Stimulated activated CD8-positive, alpha-beta memory T cell treated with anti-CD3 and anti-CD28 coated beads, Interleukin-7, amount 100 ng/mL, for 4 hours (primary cell): ENCODE measurements at regions not wholly inside any gene's neighbourhood (a gene's known extent, or its start where the extent isn't known, plus 50 kb on each side); places are given as distances from the start of the nearest gene placed in this dataset.

ENCODE experiments used
- DNase-seq, 2 donors: peaks; one replicate each; pipeline ENCODE4 v3.0.0-alpha.2; 2020; ENCODE audit warnings: low read depth in 2 of 2

GRCh38 chr2:147081831-147082230 is 763.0 kb upstream of the ACVR2A start:
- DNase-seq: no peak

- no peak for DNase-seq
Observed at GRCh38 chr2:147076634-147077033, 768.2 kb upstream of the ACVR2A start.

- DNase-seq: no peak
Observed at GRCh38 chr2:147068071-147068470, 776.8 kb upstream of the ACVR2A start.

DNA sequence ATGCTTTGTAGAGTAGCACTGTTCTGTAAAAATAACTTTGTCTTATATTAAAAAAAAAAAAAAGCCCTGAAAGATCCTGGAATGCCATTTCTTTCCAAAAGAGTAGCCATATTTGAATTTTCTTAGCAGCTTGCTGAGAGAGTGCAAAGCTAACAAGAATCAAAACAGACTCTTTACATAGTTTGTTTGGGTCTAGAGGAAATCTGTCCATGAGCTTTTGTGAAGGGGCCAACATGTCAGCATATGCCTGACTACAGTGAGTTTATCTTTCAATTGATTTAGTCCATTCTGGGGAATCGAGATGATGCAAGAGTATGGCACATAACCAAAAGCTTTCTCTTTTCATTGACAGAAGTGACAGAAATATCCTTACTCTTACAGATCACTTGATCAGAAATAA is 777.7 kb upstream of the ACVR2A start:
- no peak for DNase-seq

- DNase-seq: no peak
Observed at GRCh38 chr2:147062073-147062472, 782.8 kb upstream of the ACVR2A start.

DNA sequence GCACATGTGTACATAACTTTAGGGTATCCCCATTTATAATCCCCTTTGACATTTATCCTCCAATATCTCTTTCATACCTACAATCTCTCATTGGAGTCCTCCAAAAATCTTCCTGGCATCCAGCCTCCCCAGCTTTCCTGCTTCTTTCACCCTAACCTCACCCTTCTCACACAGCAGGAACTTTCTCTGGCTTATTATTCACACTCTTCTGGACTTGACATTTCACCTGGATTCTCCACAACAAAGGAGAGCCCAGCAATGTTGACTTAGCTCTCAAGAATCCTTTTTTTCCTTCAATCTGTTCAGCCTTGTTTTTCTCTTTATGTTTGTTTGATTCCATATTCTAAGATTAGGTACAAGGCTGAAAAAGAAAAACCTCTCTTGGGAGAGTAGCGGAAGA is 783.6 kb upstream of the ACVR2A start:
- DNase-seq: no peak

- DNase-seq: no peak
Observed at GRCh38 chr2:147057892-147058490, 786.8 kb upstream of the ACVR2A start.

DNA sequence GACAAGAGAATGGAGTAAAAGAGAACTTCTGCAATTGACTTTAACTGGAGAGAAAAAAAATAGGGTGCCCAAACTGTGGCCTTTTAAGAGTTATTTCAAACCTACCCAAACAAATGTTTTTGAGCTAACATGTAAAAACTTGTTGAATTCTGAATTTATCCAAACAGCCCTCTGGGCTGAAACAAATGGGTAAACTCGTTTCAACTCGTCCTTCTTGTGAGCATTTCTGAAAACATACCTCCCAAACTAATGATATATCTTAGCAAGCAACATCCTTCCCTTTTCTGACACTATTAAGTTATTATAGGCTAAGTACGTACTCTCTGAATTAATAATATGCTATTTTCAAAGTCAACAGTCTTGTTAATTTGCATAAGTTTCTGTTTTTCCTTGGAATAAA is 793.0 kb upstream of the ACVR2A start:
- DNase-seq: no peak

DNA sequence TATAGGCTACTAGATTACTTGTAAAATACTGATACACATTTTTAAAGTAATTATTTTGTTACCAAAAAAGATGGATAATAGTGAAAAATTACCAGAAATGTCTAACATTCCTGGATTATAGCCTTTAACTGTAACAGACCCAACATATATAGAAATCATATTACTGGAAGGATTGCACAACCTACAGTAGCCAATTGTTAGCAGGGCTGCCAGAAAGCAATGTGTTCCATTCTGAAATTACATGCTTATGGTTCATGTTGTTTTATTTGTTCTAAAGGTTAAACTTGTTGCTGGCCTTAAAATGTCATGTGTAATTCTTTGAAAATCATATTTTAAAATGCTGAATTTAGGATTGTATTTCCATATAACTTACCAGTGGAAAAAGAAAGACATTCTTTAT is 793.6 kb upstream of the ACVR2A start:
- no peak for DNase-seq

- DNase-seq: no peak
Observed at GRCh38 chr2:147049957-147050356, 794.9 kb upstream of the ACVR2A start.

GRCh38 chr2:147046473-147046872 is 798.4 kb upstream of the ACVR2A start:
- DNase-seq: no peak

DNA sequence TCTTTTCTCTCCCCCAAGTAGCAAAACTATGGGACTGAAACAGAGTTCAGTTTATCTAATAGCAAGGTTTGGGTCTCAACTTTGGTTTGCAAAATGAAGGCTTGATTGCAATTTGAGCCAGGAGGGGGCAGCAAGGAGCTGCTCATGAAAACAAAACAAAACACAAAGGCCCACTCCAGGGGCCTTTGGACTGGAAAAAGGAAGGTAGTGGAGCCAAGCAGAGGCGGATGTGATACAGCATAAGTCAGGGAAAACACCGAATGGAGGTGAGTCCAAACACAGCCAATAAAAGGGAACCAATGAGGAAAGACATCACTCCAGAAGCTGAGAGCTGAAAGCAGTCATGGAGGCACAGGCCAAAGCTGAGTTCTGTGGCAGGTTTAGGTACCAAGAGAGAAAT is 799.7 kb upstream of the ACVR2A start:
- DNase-seq: peak in 1 of 2 donors; percentile 3

DNA sequence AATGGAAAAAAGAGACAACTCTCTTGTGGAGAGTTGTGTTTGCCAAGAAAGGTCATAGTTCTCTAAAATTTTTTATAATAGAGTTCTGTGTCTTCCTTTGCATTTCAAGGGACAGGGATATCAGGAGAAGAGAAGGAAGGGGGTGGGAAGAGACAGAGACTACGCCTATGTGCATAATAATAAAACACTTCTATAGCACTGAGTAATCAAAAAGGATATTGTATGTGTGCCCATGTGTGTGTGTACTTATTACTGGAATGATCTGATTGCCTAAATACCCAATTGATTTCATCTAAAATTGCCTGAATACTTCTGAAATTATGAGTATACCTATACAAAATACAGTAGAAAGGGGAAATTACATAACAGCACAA is 803.7 kb upstream of the ACVR2A start:
- DNase-seq: no peak

DNA sequence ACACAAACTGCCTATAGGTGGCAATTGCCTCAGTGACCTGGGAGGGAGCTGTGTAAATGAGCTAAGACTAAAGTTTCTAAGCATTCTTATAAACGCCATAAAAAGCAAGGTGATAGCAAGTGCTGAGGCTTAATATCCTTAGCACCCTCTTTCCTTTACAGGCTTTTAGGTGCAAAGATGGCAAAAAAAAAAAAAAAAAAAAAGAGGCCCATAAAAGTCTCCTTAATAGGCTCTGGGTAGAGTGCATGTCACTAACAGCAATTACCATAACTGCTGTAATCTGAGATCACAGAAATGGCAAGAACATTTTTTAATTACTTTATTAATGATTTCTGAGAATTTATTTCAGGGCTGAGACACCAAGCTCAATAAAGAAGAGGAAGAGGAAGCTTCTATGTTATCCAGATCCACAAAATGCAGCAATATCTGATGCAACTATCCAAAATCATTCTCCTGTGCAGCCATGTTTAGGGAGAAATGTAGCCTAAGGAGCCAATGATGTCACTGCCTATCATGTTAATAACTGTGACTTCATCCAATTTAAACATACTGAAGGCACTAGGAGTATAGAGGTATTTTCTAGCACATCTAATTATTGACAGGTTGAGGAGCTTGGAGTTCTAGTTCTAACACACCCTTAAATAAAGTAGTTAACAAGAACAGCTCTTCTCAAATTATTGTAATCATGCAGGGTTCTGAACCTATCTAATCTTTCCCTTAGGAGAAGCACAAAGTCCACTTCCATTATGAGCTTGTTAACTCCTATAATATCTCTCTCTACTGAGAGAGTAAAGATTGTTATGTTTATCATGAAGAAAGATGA is 804.3 kb upstream of the ACVR2A start:
- DNase-seq: no peak

DNA sequence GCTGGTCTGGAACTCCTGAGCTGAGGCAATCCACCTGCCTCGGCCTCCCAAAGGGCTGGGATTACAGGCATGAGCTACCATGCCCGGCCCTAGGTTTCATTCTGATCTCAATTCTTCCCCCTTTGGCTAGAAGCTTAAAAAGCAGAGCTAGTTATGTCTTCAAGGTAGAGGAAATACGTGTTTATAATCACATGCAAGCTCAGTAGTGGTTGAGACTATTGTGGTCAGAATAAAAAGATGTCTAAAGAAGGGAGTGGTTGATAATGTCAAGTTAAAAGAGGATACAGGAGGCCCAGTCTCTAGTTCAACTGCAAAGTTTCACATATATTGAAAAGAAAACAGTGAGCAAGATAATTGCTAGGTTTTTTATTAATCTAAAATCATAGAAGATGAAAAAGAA is 807.8 kb upstream of the ACVR2A start:
- DNase-seq: no peak

DNA sequence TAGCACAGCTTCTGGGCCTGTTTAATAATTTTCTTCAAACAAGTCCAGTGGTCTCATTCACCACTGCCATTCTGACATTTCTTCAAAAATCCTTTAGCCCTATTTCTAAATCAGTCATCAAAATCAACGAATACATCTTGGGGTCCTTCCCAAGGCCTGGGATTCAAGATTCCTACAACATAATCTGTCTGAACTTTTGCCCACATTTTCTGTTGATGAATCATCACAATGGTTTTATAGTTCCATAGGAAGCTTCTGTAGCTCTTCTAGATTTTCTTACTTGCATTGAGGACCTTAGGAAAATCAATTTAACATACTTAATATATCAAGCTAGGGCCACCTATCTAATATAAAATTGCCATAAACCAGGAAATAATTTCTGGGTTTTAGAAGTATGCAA is 811.8 kb upstream of the ACVR2A start:
- DNase-seq: no peak

GRCh38 chr2:147031897-147032296 is 812.9 kb upstream of the ACVR2A start:
- DNase-seq: no peak

- no peak for DNase-seq
Observed at GRCh38 chr2:147030966-147031720, 813.7 kb upstream of the ACVR2A start.

DNA sequence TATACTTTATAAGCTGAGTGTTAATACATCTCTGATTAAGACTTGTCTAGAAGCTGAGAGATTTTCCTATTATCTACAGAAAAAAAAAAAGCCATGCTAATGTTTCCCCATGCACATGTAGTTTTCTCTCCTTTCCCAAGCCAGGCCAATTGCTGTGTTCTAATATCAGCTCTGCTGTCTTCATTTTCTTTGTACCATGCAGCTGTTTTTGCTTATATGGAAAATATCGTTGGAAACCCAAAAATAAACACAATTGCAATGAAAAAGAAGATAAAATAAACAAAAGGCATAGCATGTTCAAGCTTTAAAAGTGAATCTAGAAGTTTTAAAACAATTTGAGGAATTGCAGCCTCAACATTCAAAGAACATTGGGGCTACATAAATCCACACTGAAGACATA is 817.4 kb upstream of the ACVR2A start:
- DNase-seq: no peak

DNA sequence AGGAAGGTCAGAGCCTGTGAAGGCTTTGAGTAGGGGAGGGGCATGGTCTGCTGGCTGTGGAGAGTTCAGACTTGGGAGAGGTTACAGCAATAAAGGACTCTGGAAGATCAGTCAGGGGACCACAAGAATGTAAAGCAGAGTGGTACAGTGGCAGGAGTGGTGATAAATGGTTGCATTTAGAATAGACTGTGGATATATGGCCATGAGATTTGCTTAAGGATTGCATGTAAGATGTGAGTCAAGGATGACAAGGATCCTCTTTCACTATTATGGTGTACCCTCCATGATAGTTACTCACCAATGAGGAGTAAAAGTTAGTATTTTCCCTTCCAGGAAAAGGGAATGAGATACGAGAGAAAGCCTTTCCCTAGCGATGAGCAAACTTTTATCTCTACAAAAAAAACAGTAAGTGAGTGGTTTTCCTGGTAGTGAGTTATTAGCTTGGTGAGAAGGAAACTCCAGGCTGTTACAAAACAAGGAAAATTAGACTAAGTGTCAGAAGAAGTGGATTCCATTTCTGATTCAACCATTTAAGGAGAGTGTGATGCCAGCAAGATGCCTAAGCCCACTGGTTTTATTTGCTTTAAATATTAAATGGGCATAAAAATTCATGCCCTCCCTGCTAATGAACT is 818.0 kb upstream of the ACVR2A start:
- DNase-seq: no peak

DNA sequence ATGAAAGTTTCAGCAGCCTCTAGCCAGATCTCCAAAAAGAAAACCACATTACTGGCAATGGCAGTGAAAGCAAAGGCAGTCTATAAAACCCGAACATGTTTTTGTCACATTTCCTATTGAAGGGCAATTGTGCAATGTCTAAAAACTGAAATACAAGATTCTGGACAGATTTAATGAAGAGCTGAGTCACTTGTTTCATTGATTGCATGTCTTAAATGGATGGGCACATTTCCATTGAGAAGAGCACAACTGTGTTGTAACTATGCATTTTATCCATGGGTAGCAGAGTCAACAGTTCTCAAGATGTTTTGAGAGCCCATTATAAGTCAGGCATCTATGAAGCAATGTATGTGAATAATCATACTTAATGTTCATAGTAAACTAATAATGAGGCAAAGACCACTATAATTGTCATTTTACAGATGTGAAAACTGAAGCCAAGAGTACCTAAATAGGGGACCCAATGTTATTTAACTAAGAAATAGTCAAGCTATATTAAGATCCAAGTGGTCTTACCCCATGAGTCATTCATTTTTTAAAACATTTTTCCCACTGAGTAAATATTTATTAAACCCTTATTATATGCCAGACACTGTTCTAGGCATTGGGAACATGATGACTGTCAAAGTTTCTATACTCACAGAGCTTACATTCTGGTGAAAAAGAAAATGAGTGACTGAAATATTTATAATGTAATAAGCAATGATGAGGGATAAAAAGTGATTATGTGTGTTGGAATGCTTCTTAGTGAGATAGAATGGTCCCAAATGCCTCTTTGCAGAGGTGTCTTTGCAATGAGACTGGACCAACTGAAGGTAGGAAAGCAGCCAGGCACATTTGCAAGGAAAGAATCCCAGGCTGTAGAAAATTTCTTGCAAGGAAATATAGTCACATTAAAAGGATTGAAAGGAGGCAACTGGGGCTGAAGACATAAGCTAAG is 818.9 kb upstream of the ACVR2A start:
- DNase-seq: no peak
